ENCODE measurements at regions not wholly inside any gene's neighbourhood (a gene's known extent, or its start where the extent isn't known, plus 50 kb on each side); places are given as distances from the start of the nearest gene placed in this dataset.

GRCh38 chr3:117874904-117875874 lies 1159.5 kb downstream of the IGSF11 start:
- Histone ChIP-seq H3K14ac (ENCODE audit: insufficient read length) (no peak overlapping the region), H2BK5ac (ENCODE audit: low read depth, low read length) (no peak overlapping the region), H3K36me3 (ENCODE audit: control insufficient read depth in 2 of 4, insufficient read depth in 4 of 4, low read length in 3 of 4) (no peaks in the 10 kb centered on the region), H4K5ac (ENCODE audit: insufficient read length, low read depth, low read length) (no peak overlapping the region), H3K18ac (ENCODE audit: extremely low read depth, low read length) (no peak overlapping the region), H2BK15ac (ENCODE audit: low read length) (no peak overlapping the region), H2BK12ac (ENCODE audit: low read depth, low read length) (no peak overlapping the region), H3K56ac (replicated peaks; ENCODE audit: insufficient read length, low read depth, low read length) (no peak overlapping the region), H2BK20ac (ENCODE audit: low read length) (no peak overlapping the region), H3K27ac (ENCODE audit: low read depth, low read length) (no peak overlapping the region), H3K79me2 (ENCODE audit: control insufficient read depth in 1 of 2, insufficient read depth in 2 of 2, low read length in 2 of 2) (no peaks in the 10 kb centered on the region), H3K79me1 (ENCODE audit: low read depth, low read length) (no peaks in the 10 kb centered on the region), H3K4me2 (ENCODE audit: insufficient read depth in 1 of 2, low read depth in 2 of 2, low read length in 2 of 2) (no peak overlapping the region), H4K20me1 (replicated peaks in 1 of 2; ENCODE audit: control insufficient read depth in 1 of 2, insufficient read depth in 2 of 2, low read length in 2 of 2) (no peaks in the 10 kb centered on the region), H2BK120ac (replicated peaks; ENCODE audit: low read depth, low read length) (no peak overlapping the region), H4K8ac (ENCODE audit: extremely low read depth, insufficient read depth, low read length) (no peak overlapping the region), H3K4me3 (ENCODE audit: extremely low read depth in 1 of 4, insufficient read depth in 2 of 4, low read depth in 3 of 4, low read length in 4 of 4) (no peak overlapping the region), H3K4ac (replicated peaks; ENCODE audit: insufficient read length, low read depth, low read length) (no peak overlapping the region), H3K23me2 (ENCODE audit: low read depth, low read length) (no peaks in the 10 kb centered on the region), H3K9me3 (ENCODE audit: insufficient read depth in 2 of 2, low read depth in 1 of 2, low read length in 1 of 2) (no peaks in the 10 kb centered on the region), H3K23ac (ENCODE audit: insufficient read length) (no peak overlapping the region), H3K9ac (replicated peaks in 1 of 4; ENCODE audit: extremely low read depth in 1 of 4, low read depth in 3 of 4, low read length in 3 of 4) (no peak overlapping the region), H2AFZ (ENCODE audit: low read length) (no peak overlapping the region), H4K91ac (replicated peaks; ENCODE audit: insufficient read length, low read length) (no peak overlapping the region), H3K4me1 (replicated peaks in 1 of 4; ENCODE audit: control insufficient read depth in 3 of 4, insufficient read depth in 4 of 4, low read length in 3 of 4) (peaks cover 0 to 3% (median 0%) of the 10 kb centered on the region in 4 experiments; a peak in 2 of 7 replicates), H3K27me3 (replicated peaks in 1 of 4; ENCODE audit: control insufficient read depth in 3 of 4, extremely low read depth in 1 of 4, insufficient read depth in 3 of 4, low read length in 3 of 4) (no peaks in the 10 kb centered on the region), H2AK5ac (ENCODE audit: low read depth, low read length) (no peak overlapping the region)
- ChIA-PET POLR2A (ENCODE audit: partially characterized antibody) (no interaction called here), CTCF (ENCODE audit: partially characterized antibody) (interaction anchor here (0.9 to 1.3 kb wide), 3 partner anchors 10 to 122 kb away, joined by 3 read pairs; no protein-coding TSS in a partner anchor)
- 95% methylated on average over 1 of the region's 1 CpG; no CpG with 5 or more reads in 1 of the 2 experiments for WGBS, 2 experiments (ENCODE audit: extremely low coverage in 1 of 2, insufficient coverage in 1 of 2, insufficient read length in 1 of 2, insufficient replicate concordance in 2 of 2, low coverage in 1 of 2, low lambda C conversion rate in 2 of 2, missing lambda C conversion rate in 1 of 2)
- FAIRE-seq (no peak), DNase-seq (ENCODE audit: low read depth in 1 of 2, low spot score in 2 of 2) (no peak)
- TF ChIP-seq SIX5 (IDR thresholded peaks at IDR 0.05; ENCODE audit: low read depth, low read length), result no peak
- no peak for TF ChIP-seq JUND (IDR thresholded peaks at IDR 0.05; ENCODE audit: low read length)
- TF ChIP-seq SIRT6 (IDR thresholded peaks at IDR 0.05; ENCODE audit: low read length), result no peak
